ENCODE measurements at regions not wholly inside any gene's neighbourhood (a gene's known extent, or its start where the extent isn't known, plus 50 kb on each side); places are given as distances from the start of the nearest gene placed in this dataset.

DNA sequence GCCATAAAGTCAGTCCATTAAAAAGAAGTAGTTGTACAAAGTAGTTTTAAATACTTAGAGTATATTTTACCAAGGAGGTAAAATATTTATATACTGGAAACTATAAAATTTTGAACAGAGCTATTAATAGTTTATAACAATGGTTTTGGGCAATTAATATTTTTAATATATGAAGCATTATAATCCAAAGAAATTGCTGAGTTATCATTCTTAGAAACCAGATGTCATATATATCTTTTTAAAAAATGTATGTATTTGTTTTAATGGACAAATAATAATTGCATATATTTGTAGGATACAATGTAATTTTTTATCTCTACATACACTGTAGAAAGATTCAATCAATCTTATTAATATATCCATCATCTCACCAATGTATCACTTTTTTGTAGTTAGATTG is 207.8 kb downstream of the CXXC4 start:
- TF ChIP-seq CTCF (IDR thresholded peaks at IDR 0.05 in 2 of 3, conservative IDR thresholded peaks at IDR 0.05 in 1 of 3; ENCODE audit: insufficient read depth in 2 of 3, low read depth in 1 of 3, low read length in 3 of 3) (no peak), ERF (CRISPR knock-in tag; IDR thresholded peaks at IDR 0.05) (no peak), CREB3L1 (IDR thresholded peaks at IDR 0.05; ENCODE audit: borderline replicate concordance, low read depth) (no peak), STAT5A (IDR thresholded peaks at IDR 0.05; ENCODE audit: borderline replicate concordance, low read length) (no peak), MYC (IDR thresholded peaks at IDR 0.05; ENCODE audit: low read depth, low read length) (no peak), MYC (CRISPR knock-in tag; IDR thresholded peaks at IDR 0.05; ENCODE audit: borderline replicate concordance, low read depth) (no peak), MAFK (IDR thresholded peaks at IDR 0.05; ENCODE audit: low read length) (no peak; the same call in 1 of the 2 replicates), ASH1L (IDR thresholded peaks at IDR 0.05; ENCODE audit: borderline replicate concordance, low read depth, partially characterized antibody) (no peak), ZNF589 (CRISPR knock-in tag; IDR thresholded peaks at IDR 0.05; ENCODE audit: low read depth) (no peak), PATZ1 (CRISPR knock-in tag; IDR thresholded peaks at IDR 0.05; ENCODE audit: borderline replicate concordance) (no peak), ZFP30 (CRISPR knock-in tag; IDR thresholded peaks at IDR 0.05; ENCODE audit: borderline replicate concordance) (no peak)
- TF ChIP-seq, protein P1, sequence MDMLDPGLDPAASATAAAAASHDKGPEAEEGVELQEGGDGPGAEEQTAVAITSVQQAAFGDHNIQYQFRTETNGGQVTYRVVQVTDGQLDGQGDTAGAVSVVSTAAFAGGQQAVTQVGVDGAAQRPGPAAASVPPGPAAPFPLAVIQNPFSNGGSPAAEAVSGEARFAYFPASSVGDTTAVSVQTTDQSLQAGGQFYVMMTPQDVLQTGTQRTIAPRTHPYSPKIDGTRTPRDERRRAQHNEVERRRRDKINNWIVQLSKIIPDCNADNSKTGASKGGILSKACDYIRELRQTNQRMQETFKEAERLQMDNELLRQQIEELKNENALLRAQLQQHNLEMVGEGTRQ (CRISPR knock-in tag; IDR thresholded peaks at IDR 0.05): no peak
